ENCODE measurements at regions not wholly inside any gene's neighbourhood (a gene's known extent, or its start where the extent isn't known, plus 50 kb on each side); places are given as distances from the start of the nearest gene placed in this dataset.
"Not testable (repeated sequence)": the region's sequence is repeated elsewhere in the genome, so short reads cannot be mapped to it uniquely, and the experiment has no call there.

DNA sequence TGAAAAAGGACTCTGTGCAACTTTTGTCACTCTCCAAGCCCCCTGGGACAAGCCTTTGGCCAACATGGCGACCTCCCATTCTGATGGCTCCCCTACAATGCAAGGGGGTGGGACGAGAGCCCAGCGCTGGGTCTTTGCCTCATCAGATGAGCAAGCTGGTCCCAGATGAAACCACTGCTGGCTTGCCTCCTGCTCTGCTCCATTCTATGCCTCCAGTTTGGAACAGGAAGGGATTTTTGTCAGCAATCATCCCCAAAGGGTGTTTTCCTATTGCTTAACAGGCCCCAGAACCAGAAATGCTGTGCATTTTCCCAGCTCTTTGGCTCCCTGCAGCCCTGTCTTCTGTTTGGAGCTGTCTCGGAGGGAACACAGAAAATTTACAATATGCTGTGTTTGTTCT, 412.7 kb downstream of the MAFB start:
- DNase-seq (ENCODE audit: low read depth in 2 of 2): no peak

DNA sequence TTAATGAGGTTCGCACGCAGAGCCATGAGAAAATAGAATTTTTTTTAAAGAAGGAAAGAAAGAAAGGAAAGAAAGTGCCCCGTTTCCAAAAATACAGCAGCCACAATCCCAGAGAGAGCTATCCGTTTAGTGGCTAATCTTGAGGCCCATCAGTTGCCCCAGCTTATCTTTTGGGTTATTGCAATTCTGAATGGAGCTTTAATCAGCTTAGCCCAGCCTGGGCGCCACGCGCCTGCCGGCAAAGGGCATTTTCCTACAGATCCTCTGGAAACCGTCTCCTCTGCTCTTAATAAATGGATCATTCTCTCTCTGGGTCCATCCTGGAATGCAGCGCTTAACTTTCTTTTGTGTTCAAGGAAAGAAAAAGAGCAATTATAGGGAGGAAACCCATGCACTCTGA, 413.3 kb downstream of the MAFB start:
- no peak for DNase-seq (ENCODE audit: low read depth in 2 of 2)

DNA sequence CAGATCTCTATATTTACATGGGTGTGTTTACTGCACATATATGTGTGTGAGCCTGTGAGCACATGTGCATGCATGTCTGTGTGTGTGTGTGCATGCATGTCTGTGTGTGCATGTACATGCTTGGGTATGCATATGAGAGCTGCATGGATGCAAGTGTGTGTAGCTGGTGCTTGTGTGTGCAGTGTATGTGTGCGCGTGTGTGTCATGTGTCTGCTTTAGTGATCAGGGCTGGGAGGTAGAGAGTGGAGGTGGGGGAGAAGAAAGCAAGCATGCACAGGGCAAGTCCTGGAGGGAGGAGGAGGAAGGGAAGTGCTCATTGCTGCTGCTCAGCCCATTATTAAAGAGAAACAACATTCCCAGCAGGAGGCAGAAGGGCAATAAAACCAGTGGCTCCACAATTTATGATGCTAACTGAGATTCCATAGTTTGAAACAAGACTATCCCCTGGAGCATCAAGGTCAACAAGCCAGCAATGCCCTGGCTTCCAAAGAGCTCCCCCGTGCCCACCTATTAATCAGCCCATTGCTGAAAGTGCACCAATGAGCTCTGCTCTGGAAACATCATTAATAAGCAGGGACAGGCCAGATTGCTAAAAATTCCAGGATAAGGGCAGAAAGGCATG, 414.0 kb downstream of the MAFB start:
- DNase-seq (ENCODE audit: low read depth in 2 of 2): no peak

DNA sequence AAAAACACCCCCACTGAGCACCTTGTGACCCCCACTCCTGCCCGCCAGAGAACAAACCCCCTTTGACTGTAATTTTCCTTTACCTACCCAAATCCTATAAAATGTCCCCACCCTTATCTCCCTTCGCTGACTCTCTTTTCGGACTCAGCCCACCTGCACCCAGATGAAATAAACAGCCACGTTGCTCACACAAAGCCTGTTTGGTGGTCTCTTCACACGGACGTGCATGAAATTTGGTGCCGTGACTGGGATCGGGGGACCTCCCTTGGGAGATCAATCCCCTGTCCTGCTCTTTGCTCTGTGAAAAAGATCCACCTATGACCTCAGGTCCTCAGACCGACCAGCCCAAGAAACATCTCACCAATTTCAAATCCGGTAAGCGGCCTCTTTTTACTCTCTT, 419.8 kb downstream of the MAFB start:
- DNase-seq (ENCODE audit: low read depth in 2 of 2): not testable (repeated sequence)

DNA sequence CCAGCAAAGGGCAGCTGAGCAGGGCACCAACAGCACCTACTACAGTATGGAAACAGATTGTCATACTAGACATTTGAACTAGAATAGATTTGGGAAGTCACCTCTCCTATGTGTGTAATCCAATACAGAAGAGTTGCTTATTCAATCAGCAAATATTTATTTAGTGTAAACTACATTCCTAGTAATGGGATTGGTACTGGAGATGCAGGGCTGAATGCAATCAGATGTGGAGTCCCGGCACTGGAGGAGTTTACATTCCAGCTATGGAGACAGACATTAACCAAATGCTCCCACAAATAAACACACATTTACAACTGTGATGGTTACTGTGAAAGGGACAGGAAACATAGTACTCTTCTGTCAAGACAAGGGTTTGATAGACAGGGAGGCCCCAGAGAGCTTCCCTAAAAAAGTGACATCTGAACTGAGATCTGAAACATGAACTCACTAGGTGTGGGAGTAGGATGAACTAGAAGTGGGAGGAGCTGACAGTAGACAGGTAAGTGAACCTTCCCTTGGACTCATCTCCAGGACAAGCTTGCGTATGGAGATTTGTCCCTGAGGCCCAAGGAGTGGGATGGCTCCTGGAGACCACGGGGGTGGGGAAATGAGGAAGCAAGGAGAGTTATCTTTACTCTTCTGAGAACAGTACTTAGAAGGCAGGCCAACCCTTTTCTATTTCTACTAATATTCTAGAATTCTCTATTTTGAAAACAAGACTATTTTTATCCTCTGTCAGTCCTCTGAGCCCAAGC, 420.5 kb downstream of the MAFB start:
- DNase-seq (ENCODE audit: low read depth in 2 of 2): no peak

DNA sequence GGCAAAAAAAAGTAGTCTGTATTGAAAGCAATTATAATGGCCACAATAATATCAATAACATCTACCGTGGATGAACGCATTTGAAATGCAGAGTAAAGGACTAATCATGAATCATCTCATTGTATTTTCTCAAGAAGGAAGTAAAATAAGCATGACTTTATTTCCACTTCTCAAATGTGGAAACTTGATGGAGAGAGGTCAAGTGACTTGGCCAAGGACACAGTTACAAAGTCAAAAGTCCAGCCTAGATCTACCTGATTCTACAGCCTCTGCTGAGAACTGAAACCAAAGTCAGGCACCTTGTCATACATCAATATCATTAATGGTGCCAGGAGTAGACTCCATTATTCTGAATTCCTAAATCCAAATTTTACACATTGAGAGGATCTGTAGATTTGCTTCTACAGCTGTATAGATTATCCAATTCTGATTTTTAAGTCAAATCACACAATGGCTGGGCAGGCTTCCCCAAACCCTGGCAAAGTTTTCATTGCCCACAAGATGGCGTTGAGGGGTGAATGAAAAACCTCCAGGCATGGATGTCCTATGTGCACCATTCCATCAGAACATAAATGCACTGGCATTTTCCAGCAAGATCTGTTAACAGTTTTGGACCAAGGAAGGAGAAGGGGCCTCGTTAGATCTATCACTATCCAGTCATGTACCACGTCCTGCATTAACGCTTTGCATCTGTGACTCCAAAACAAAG, 423.1 kb downstream of the MAFB start:
- DNase-seq (ENCODE audit: low read depth in 2 of 2): no peak

DNA sequence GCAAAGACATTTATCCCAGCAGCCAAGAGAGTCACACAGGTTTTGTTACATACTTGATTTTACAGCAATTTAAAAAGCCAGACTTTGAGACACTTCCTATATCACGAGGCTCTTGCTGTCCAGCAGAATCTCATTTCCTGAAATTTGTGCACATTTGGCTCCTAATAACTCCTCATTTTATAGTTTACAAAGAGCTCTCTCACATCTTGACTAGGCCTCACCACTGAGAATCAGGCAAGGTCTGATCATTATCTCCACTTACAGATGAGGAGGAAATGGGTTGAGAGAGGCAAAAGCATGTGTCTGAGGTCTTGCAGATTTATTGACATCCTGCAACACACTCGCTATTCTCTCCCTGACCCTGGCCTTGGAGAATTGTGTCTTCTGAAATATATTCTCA, 426.8 kb downstream of the MAFB start:
- no peak for DNase-seq (ENCODE audit: low read depth in 2 of 2)

DNA sequence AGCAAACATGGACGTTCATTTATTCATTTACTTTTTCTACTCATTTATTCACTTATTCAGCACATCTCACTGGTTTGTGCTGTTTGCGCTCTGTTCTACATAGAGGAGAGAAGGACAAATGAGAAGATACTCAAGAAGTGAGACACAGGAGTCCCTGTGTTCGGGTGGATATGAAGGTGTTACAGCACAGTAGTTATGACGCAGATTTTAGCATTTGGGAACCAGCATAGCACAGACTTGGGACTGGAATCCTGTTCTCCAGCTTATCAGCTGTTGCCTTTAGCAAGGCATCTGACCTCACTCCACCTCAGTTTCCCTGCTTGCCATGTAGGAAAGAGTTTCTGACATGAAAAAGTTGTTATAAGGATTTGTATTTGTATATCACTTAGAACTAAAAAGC, 430.1 kb downstream of the MAFB start:
- no peak for DNase-seq (ENCODE audit: low read depth in 2 of 2)

DNA sequence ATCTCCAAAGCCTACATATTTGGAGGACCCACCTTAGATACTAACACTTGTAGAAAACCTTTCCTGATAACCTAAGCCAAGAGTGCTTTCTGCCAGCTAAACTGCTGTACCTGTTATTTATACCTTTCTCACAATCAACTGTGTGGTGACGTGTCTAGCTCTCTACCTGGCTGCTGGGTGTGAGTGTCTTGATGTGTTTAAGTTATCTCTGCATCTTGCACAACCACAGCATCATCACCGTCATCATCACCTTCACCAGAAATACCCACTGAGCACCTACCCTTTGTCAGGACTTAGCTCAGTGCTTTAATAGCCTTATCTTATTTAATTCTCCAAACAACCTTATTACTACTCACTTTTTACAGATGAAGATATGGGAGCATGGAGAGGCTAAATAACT, 431.3 kb downstream of the MAFB start:
- no peak for DNase-seq (ENCODE audit: low read depth in 2 of 2)

DNA sequence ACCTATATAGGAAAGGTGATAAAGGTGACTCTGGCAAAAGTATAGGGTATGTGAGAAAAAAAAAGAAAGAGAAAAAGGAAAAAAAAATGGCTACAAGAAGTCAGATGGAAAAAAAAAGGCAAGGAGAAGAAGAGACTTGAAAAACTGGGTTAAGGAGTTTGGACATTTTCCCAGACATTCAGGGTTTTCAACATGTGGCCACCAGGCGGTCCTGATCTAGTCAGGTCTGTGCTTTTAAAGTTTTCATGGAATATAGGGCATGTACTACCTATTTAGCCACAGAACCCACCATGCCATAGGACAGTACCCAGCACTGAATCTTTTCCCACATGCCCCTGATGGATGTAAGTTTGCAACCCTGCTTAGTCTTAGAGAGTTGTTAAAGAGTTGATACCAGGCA, 433.7 kb downstream of the MAFB start:
- no peak for DNase-seq (ENCODE audit: low read depth in 2 of 2)

DNA sequence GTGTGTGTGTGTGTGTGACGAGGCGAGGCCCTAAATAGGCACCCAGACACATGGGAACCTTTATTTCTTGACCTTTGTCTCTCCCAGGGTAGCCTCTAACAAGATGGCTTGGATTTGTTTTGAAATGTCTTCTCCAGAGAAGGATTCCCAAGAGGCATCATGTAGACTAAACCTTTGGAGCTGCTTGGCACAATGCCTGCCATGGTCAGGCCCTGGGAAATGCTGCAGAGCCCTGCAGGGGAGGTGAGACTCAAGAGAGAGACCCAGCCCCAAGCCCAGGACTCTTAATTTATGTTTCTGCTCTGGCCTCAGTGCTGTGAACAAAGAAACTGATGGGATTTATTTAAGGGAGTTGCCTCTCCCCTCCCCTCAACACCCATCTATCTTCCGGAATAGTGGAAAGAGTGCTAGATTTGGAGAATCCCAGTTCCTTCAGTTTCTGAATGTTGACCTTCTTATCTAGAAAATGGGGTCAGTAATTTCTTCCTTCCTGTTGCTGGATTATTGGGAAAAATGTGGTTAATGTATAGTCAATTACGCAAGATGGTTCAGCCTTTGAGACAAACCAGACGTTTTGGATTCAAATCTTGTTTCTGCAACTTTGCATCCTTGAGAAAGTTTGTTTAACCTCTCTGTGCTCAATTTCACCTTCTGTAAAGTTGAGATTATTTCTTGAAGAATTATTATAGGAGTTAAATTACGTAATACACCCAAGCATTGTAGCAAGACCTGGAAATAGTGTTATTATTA, 434.8 kb downstream of the MAFB start:
- no peak for DNase-seq (ENCODE audit: low read depth in 2 of 2)

DNA sequence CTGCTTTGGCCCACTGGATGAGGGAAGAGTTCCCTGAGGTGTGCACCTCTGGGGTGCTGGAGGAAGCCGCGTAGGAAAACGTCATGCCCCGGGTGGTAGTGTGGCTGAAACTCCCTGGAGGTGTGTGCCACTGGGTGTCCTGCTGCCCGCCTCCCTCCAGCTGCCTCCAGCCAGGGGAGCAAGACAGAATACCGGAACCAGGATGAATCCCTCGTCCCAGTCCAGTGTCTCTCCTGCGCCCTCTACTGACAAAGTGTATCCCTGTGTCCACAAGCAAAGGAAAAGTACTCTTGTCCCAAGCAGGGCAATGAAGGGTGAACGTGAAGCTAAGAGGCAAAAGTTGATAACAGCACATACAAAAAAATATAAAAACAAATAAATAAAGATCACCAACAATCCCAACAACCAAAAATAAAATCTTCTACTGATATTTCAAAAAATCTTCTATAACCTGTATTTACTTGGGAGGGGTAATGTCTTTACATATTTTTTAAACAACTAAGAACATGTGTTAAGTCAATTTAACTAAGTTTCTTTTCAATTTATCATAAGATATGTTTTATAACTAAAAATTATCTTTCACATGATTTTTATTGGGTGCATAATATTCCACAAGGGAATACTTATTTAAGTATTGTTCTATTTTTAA, 437.6 kb downstream of the MAFB start:
- DNase-seq (ENCODE audit: low read depth in 2 of 2): no peak

DNA sequence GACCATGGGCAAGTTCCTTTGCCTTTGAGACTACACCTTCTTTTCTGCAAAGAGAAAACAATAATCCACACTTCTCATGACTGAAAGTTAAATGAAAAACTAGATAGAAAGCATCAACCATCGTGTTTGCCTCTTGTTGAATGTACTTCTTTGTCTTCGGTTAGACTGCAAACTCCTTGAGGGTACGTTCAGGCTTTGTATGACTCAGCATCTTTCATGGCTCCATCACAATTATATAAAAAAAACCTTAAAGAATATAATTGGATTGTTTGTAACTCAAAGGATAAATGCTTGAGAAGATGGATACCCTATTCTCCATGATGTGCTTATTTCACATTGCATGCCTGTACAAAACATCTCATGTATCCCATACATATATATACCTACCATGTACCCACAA, 439.2 kb downstream of the MAFB start:
- no peak for DNase-seq (ENCODE audit: low read depth in 2 of 2)

DNA sequence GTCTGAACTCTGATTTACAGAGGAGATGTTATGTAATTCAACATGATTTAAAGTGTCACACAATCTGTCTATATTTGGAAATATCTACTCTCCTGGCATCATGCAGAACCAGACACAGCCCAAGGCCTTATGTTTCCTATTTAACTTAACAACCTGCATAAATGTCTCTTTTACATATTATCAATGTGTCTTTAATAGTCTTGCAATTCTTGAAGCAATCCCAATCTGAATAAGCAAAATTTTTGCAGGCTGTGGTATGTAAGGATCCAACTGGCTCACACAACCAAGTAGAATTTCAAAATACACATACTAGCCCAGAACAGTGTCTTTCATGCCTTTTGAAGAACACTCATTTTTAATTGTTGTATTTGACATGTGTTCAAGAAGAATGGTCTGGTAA, 443.2 kb downstream of the MAFB start:
- DNase-seq (ENCODE audit: low read depth in 2 of 2): no peak

DNA sequence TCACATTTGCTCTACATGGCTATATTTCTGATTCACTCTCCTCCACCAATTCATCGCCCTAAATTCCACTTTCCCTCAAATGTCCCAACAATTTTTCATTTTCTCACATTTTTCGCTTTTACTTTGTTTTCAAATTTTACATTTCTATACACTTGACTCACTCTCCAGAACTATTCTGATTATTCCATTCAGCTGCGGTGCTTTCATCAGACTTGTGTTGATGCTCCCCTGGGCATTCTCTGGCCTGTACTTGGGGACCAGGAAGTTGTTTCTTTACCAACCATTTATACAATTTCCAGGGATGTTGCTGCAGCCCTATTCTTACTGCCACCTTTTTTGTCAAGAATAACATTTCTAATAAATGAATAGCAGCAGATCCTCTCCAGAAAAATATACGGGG, 444.8 kb downstream of the MAFB start:
- DNase-seq (ENCODE audit: low read depth in 2 of 2): no peak

DNA sequence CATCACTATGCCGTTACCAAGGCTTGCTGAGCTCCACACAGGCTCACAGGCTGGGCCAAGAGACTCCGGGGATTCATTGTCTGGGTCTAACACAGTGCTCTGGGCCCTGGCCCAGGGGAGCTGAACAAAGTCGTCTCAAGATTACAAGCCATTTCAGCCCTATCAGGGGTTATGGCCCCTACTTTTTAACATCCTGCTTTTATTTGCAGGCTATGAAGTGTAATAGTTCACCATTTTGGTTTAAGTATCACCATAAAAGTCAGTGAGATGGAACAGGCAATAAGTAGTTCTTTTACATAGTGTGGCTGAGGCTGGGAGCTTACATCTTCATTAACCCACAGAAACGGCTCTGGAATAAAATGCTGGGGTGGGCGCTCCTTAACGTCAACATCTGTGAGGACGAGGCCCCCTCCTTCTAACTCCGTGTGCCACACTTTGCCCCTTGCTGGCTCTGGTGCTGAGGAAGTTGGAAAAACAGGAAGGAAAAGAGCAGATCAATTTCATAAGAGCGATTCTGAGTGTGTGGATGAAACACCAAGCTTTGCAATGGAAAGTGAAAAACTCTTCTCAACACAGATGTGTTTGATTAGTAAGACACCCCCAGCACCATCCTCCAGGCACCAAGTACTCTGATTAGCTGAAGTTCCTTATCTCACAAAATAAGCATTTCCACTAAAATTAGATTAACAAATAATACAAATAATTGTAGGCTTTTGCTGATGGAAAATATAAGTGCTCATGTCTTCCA, 447.3 kb downstream of the MAFB start:
- no peak for DNase-seq (ENCODE audit: low read depth in 2 of 2)

DNA sequence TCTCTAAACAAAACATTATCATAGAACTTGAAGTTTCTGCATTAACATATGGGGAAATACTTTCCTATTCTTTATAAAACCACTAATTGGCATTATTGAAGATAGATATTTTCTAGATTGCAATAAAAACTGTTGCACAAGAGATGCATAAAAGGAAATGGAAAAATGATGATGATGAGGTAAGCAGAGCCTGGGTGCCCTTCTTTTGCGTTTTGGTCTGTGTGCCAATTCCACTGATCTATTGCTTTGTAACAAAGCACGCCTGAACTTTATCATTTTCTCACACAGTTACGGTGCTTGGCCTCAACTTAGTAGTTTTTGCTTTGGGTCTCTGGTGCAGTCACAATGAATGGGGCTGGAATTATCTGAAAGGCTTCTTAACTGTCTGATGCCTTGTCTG, 450.5 kb downstream of the MAFB start:
- DNase-seq (ENCODE audit: low read depth in 2 of 2): no peak

DNA sequence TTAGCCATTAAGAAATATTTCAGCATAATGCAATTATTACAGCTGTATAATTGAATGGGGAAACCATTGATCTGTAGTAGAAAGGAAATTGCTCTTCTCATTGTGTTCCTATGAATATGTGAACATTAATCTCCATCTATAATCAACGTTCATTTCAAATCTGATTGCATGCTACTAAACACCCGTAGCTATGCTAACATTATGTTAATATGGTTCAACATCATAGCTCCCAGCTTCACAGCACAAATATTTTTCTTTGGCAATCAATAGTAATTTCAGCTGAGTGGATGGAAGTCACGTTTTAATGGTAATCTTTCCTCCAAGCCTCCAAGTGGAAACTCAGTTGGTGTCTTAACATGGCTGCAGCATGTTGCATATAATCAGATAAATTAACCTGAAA, 454.4 kb downstream of the MAFB start:
- DNase-seq (ENCODE audit: low read depth in 2 of 2): no peak

DNA sequence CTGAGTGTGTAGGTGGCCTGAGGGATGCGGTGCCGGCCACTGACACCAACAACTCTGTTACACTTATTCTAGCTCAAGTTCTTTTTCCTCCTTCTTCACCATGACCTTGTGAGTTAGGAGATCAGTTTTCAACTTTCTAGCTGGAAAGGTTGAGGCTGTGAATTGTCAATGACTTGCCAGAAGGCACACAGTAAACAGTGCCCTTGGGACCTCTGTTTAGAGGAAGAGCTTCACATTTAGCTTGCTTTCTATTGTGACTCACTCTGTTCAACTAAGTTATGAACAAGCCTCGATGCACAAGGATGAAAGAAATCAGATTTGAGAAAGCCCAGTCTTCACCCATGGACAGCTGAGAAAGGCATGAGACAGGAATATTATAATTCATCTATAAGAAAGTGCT, 455.6 kb downstream of the MAFB start:
- no peak for DNase-seq (ENCODE audit: low read depth in 2 of 2)

DNA sequence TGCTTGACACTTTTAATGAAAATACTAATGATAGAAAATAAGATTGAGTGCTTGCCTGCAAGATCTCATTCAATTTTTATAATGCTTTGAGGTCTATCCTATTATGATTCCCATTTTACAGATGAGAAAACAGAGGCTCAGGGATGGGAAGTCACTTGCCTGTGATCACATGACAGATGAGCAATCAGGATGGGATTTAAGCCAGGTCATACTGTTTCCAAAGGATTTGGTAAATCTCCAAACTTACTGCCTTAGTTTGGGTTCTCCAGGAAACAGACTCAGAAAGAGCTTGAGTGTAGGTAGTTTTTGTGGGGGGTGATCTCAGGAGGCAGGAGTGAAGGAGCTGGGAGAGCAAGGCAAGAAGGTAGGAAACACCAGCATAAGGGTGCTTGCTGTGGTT, 456.3 kb downstream of the MAFB start:
- DNase-seq (ENCODE audit: low read depth in 2 of 2): no peak

DNA sequence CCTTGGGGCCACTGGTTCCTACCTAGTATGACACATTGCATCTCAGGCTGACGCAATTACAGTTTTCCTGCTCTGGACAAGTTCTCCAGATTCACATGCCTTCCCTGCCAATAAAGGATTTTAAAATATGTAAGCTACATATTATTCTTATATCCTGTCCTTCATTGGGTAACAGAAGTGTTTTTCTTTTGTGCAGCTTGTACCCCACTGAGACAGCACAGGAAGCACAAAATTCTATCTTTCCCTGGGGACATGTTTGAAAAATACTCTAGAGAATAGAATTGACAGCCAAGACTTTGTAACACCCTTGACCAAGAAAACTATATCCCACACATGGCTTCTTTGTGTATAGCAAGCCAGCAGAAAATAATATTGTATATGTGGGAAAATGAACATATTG, 456.8 kb downstream of the MAFB start:
- no peak for DNase-seq (ENCODE audit: low read depth in 2 of 2)

Data from fibroblast of skin of left quadriceps (primary cell).